K562 (cell line): ENCODE measurements at regions not wholly inside any gene's neighbourhood (a gene's known extent, or its start where the extent isn't known, plus 50 kb on each side); places are given as distances from the start of the nearest gene placed in this dataset.

Experiments used
- ATAC-seq: fragments of 200-7000 bp; cut with Tn5 transposase; 3 replicates; pipeline ENCODE4 v1.9.1; 2020; ENCODE audit warnings: moderate library complexity
- BruUV-seq: library from RNA; stranded (reverse); fragments of 400-500 nt; replicated peaks from 2 replicates; lab custom pipeline; 2021; lab: Mats Ljungman, UMichigan
- CTCF ChIA-PET: fragments of 300-600 bp; formaldehyde crosslinking; extraction: SDS; loops from one replicate; lab custom pipeline; 2021; ENCODE audit warnings: low intra/inter-chr PET ratio; lab: Yijun Ruan, JAX
- POLR2A ChIA-PET: fragments of 300-600, 350-650 bp; sonication (Branson Sonifier 250); formaldehyde crosslinking; extraction: SDS; loops from one replicate; lab custom pipeline; 2021; ENCODE audit warnings: antibody characterized with exemption, inconsistent platforms; lab: Yijun Ruan, JAX
- DNase-seq, 4 experiments: peaks; one replicate each; pipeline versions ENCODE4 v3.0.0 to v3.0.0-alpha.2; 2011 to 2018; ENCODE audit warnings: low spot score in 3 of 4, mixed read lengths in 3 of 4; ENCODE audit errors: extremely low read depth in 1 of 4
- FAIRE-seq: peaks from 2 replicates; lab custom pipeline; 2011; peaks lifted over from hg19 to GRCh38; lab: Jason Lieb, UNC
- H2AFZ ChIP-seq: 2 replicates; pipeline ENCODE4 v1.6.0; 2011; ENCODE audit warnings: low read depth, low read length, control low read depth, inconsistent platforms
- H3K27ac ChIP-seq: fragments of 200-600 bp; 3 replicates; pipeline ENCODE4 v1.8.0; 2011; ENCODE audit warnings: low read depth, mild to moderate bottlenecking, control low read depth, inconsistent platforms, low read length, moderate library complexity, mixed read lengths; ENCODE audit errors: extremely low read depth
- H3K27me3 ChIP-seq, 2 experiments: fragments of 300-600 bp in 1 of 2; 2 replicates in 1 of 2; 3 replicates in 1 of 2; pipeline versions ENCODE4 v1.6.0 to v1.8.0; 2011; ENCODE audit warnings: inconsistent platforms in 2 of 2, low read length in 2 of 2, mild to moderate bottlenecking in 1 of 2, mixed read lengths in 1 of 2, moderate library complexity in 1 of 2; ENCODE audit not compliant: control insufficient read depth in 2 of 2, insufficient read depth in 2 of 2
- H3K36me3 ChIP-seq: fragments of 300-600 bp; 3 replicates; pipeline ENCODE4 v1.8.0; 2011; ENCODE audit warnings: mild to moderate bottlenecking, low read length, inconsistent platforms; ENCODE audit not compliant: control insufficient read depth, insufficient read depth
- H3K4me1 ChIP-seq, 2 experiments: fragments of 200-600 bp in 1 of 2; replicated peaks in 1 of 2; 2 replicates in 1 of 2; 3 replicates in 1 of 2; pipeline versions ENCODE4 v1.5.1 to v1.8.0; 2011; ENCODE audit warnings: inconsistent platforms in 2 of 2, low read length in 2 of 2, mild to moderate bottlenecking in 1 of 2, mixed read lengths in 1 of 2, moderate library complexity in 1 of 2; ENCODE audit not compliant: control insufficient read depth in 2 of 2, insufficient read depth in 2 of 2
- H3K4me2 ChIP-seq: 2 replicates; pipeline ENCODE4 v1.6.1; 2011; ENCODE audit warnings: low read length, control low read depth, inconsistent platforms, mixed read lengths; ENCODE audit not compliant: insufficient read depth
- H3K4me3 ChIP-seq: fragments of 200-600 bp; sonication (generic), shearing (Covaris generic); 2 replicates; pipeline ENCODE4 v1.5.1; 2016; ENCODE audit warnings: control low read depth, inconsistent platforms
- H3K79me2 ChIP-seq: fragments of 200-600 bp; 3 replicates; pipeline ENCODE4 v1.8.0; 2011; ENCODE audit warnings: low read length, inconsistent platforms; ENCODE audit not compliant: control insufficient read depth, insufficient read depth
- H3K9ac ChIP-seq, 2 experiments: 2 replicates each; pipeline versions ENCODE4 v1.6.0 to v1.6.1; 2011; ENCODE audit warnings: low read depth in 2 of 2, low read length in 2 of 2, control low read depth in 1 of 2, inconsistent platforms in 1 of 2, mild to moderate bottlenecking in 1 of 2, mixed read lengths in 1 of 2; ENCODE audit not compliant: insufficient read depth in 1 of 2
- H3K9me1 ChIP-seq: one replicate; pipeline ENCODE4 v1.6.0; 2011; ENCODE audit warnings: inconsistent platforms, mild to moderate bottlenecking, low read length, moderate library complexity; ENCODE audit not compliant: control insufficient read depth, insufficient read depth
- H3K9me3 ChIP-seq: replicated peaks from 2 replicates; pipeline ENCODE4 v1.5.1; 2011; ENCODE audit warnings: low read depth, low read length, inconsistent platforms; ENCODE audit not compliant: control insufficient read depth, insufficient read depth
- H4K20me1 ChIP-seq: replicated peaks from 2 replicates; pipeline ENCODE4 v1.6.1; 2011; ENCODE audit warnings: low read length, inconsistent platforms, mixed read lengths; ENCODE audit not compliant: control insufficient read depth, insufficient read depth
- CBX2 ChIP-seq: fragments of 200-600 bp; sonication (generic); IDR thresholded peaks from one replicate; pipeline ENCODE4 v1.6.1; 2012; ENCODE audit warnings: mild to moderate bottlenecking, low read length, inconsistent platforms; ENCODE audit not compliant: insufficient read depth, poor library complexity, severe bottlenecking
- CREB3L1 ChIP-seq: fragments of 450-650 bp; IDR thresholded peaks from 2 replicates; pipeline ENCODE4 v1.6.1; 2014; ENCODE audit warnings: low read depth, mild to moderate bottlenecking, moderate library complexity, borderline replicate concordance
- FOXP4 ChIP-seq: sonication (generic); formaldehyde crosslinking; IDR thresholded peaks from 2 replicates; pipeline ENCODE4 v1.8.0; 2022; ENCODE audit warnings: mild to moderate bottlenecking, missing genetic modification reagents, borderline replicate concordance
- HMG20B ChIP-seq: fragments of 250-450 bp; sonication (Bioruptor Pico); IDR thresholded peaks from 2 replicates; pipeline ENCODE4 v1.5.0; 2021; ENCODE audit warnings: mild to moderate bottlenecking
- WGBS: fragments of 100-300 bp; shearing (Covaris generic); methylation state at CpG from one replicate; pipeline ENCODE4 v1.1.6; 2016; ENCODE audit warnings: low coverage, mixed read lengths; ENCODE audit not compliant: insufficient coverage; ENCODE audit errors: missing lambda C conversion rate; 5-methylcytosine and 5-hydroxymethylcytosine counted together
- in situ Hi-C: fragments of 300-500 bp; cut with MboI; formaldehyde crosslinking; loops from 4 replicates; pipeline ENCODE4 v1.15.0; 2018; ENCODE audit warnings: inconsistent platforms, mixed read lengths
- intact Hi-C: fragments of 100-400 bp; cut with micrococcal nuclease; formaldehyde crosslinking; loops from 2 replicates; pipeline ENCODE4 v1.14.2; 2022

- no peak overlapping the region for H2AFZ ChIP-seq
- 0% methylated on average over 2 of the region's 2 CpGs for WGBS
Measured at GRCh38 chr10:2858452-2858851, 208.9 kb upstream of the PFKP start.

More at GRCh38 chr10:2858452-2858851, 208.9 kb upstream of the PFKP start:
- TF ChIP-seq CBX2 (no peak), HMG20B (CRISPR knock-in tag) (no peak), FOXP4 (CRISPR knock-in tag) (no peak), CREB3L1 (no peak)
- TF ChIP-seq, all 486 proteins: peak for 0
- no peaks in the 10 kb centered on the region for H3K36me3 ChIP-seq
- no peak overlapping the region for H3K4me3 ChIP-seq
- ChIA-PET POLR2A (no interaction called here), CTCF (no interaction called here)
- no peaks in the 10 kb centered on the region for H3K79me2 ChIP-seq
- in situ Hi-C loops: no loop called here
- intact Hi-C loops: no loop called here
- H3K27me3 ChIP-seq: no peaks in the 10 kb centered on the region; a peak in 2 of 5 replicates
- ATAC-seq (no peak), DNase-seq (no peak), FAIRE-seq (no peak)
- no peak overlapping the region for H3K27ac ChIP-seq
- H3K4me1 ChIP-seq: no peaks in the 10 kb centered on the region
- no TSS peak for BruUV-seq
- no peaks in the 10 kb centered on the region for H4K20me1 ChIP-seq
- H3K4me2 ChIP-seq: no peak overlapping the region
- H3K9me3 ChIP-seq: no peaks in the 10 kb centered on the region
- H3K9me1 ChIP-seq: no peaks in the 10 kb centered on the region
- H3K9ac ChIP-seq: no peak overlapping the region
